ENCODE measurements at regions not wholly inside any gene's neighbourhood (a gene's known extent, or its start where the extent isn't known, plus 50 kb on each side); places are given as distances from the start of the nearest gene placed in this dataset.

DNA sequence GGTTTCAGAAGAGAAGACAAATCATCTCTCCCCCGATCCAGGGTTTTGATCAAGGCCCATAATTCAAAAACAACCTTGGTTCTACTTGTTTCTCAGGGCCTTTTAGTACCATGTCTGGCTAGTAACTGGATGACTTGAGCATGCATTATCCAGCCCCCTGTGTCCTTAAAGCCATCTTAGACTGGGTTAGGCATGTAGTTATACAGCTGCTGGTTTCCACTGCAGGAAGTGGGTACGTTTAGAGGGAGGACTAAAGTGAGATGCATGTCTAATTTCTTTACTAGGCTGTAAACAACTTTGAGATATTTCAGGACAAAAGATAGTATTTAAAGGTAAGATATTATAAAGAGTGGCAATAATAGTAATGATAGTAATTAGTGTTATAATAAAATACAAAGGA, 372.0 kb downstream of the PLK2 start:
- Histone ChIP-seq H3K36me3 (ENCODE audit: insufficient read depth, low read depth, low read length) (no peaks in the 10 kb centered on the region), H3K27ac (ENCODE audit: low read length) (no peak overlapping the region), H3K4me1 (ENCODE audit: insufficient read depth, low read length) (no peaks in the 10 kb centered on the region), H3K27me3 (ENCODE audit: insufficient read depth, low read length) (no peaks in the 10 kb centered on the region), H3K4me3 (ENCODE audit: low read length) (no peak overlapping the region), H3K9ac (ENCODE audit: low read depth, low read length) (no peak overlapping the region), H3K9me3 (ENCODE audit: insufficient read depth, low read depth, low read length) (no peaks in the 10 kb centered on the region)

DNA sequence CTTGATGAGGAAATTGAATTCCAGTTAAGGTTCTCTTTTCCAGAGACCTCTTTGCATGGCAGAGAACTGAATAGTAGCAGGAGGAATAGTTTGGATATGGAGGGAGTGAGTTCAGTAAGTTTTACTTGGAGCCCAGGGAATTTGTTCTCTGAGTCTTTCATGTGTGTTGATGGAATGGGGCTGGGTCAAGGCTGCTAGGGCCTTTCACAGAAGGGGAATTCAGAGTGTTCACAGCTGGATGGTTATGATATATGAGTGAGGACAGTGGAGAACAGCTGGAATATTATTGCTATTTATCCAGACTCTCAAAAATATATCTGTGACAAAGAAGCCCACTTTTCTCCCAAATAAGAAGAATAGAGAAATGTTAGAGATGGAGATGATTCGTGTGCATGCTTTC, 372.8 kb downstream of the PLK2 start:
- Histone ChIP-seq H3K27ac (ENCODE audit: low read length) (no peak overlapping the region), H3K4me1 (ENCODE audit: insufficient read depth, low read length) (no peaks in the 10 kb centered on the region), H3K9ac (ENCODE audit: low read depth, low read length) (no peak overlapping the region), H3K9me3 (ENCODE audit: insufficient read depth, low read depth, low read length) (no peaks in the 10 kb centered on the region), H3K27me3 (ENCODE audit: insufficient read depth, low read length) (no peaks in the 10 kb centered on the region), H3K4me3 (ENCODE audit: low read length) (no peak overlapping the region), H3K36me3 (ENCODE audit: insufficient read depth, low read depth, low read length) (no peaks in the 10 kb centered on the region)

DNA sequence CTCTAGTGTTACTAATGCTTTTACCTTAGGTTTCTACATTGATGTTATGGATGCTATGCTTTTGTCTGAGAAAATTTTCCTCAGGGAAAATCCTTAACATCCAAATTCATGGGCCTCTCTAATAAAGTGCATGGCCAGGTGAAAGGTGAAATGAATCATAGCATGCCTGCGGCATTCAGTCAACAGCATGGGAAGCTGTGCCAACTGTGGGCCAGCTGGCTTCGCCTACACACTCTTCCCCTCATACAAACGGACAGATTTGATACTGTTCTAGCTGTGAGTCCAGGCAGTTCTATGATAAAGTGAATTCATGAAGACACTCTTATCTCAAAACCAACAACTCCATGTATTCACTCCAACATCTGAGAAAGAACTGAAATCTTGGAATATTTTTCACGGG, 374.1 kb downstream of the PLK2 start:
- Histone ChIP-seq H3K9ac (ENCODE audit: low read depth, low read length) (no peak overlapping the region), H3K4me1 (ENCODE audit: insufficient read depth, low read length) (no peaks in the 10 kb centered on the region), H3K27me3 (ENCODE audit: insufficient read depth, low read length) (no peaks in the 10 kb centered on the region), H3K27ac (ENCODE audit: low read length) (no peak overlapping the region), H3K4me3 (ENCODE audit: low read length) (no peak overlapping the region), H3K9me3 (ENCODE audit: insufficient read depth, low read depth, low read length) (no peaks in the 10 kb centered on the region), H3K36me3 (ENCODE audit: insufficient read depth, low read depth, low read length) (no peaks in the 10 kb centered on the region)

DNA sequence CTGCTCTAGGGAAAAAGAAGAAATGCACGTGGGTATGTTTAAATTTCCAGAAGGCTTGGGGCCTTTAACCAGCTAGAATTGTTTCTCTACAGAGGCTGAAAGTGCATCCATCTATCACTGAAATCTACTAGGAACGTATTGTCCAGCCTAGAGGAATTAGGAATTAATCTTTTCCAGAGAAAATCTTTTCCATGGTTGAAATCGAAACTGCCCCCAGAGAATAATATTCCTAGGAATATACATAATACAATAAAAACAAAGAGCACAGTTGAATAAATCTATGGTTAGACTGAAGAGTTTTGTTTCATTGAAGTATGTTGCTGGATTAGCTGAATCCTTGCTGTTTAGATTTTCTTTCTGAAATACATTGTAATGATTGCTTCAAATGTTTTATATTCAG, 378.5 kb downstream of the PLK2 start:
- Histone ChIP-seq H3K36me3 (ENCODE audit: insufficient read depth, low read depth, low read length) (no peaks in the 10 kb centered on the region), H3K9me3 (ENCODE audit: insufficient read depth, low read depth, low read length) (no peaks in the 10 kb centered on the region), H3K27ac (ENCODE audit: low read length) (no peak overlapping the region), H3K27me3 (ENCODE audit: insufficient read depth, low read length) (no peaks in the 10 kb centered on the region), H3K4me3 (ENCODE audit: low read length) (no peak overlapping the region), H3K4me1 (ENCODE audit: insufficient read depth, low read length) (peaks cover 9% of the 10 kb centered on the region; the same call in 1 of the 2 replicates), H3K9ac (ENCODE audit: low read depth, low read length) (no peak overlapping the region)

DNA sequence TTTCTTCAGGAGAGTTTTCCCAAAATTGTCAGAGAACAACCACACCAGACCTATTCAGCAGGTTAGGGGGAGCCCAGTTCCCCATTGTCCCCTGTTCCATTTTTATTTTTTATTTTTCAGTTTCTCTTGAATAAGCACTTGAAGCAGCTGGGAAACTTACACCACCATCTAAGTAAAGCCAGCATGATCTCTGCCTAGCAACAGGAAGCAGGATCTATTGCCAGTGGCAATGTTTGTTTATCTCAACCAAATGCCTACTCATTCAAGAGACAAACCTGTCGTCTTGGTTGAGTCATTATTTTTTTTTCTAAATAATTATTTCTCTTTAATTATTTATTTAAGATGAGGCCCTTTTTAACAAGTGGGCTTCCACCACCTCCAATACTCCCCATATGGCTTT, 379.3 kb downstream of the PLK2 start:
- H3K4me1 ChIP-seq (ENCODE audit: insufficient read depth, low read length) = peaks cover 9% of the 10 kb centered on the region; the same call in 1 of the 2 replicates
- no peaks in the 10 kb centered on the region for H3K27me3 ChIP-seq (ENCODE audit: insufficient read depth, low read length)
- no peak overlapping the region for H3K4me3 ChIP-seq (ENCODE audit: low read length)
- H3K9ac ChIP-seq (ENCODE audit: low read depth, low read length) = no peak overlapping the region
- H3K9me3 ChIP-seq (ENCODE audit: insufficient read depth, low read depth, low read length) = no peaks in the 10 kb centered on the region
- H3K36me3 ChIP-seq (ENCODE audit: insufficient read depth, low read depth, low read length) = no peaks in the 10 kb centered on the region
- no peak overlapping the region for H3K27ac ChIP-seq (ENCODE audit: low read length)

DNA sequence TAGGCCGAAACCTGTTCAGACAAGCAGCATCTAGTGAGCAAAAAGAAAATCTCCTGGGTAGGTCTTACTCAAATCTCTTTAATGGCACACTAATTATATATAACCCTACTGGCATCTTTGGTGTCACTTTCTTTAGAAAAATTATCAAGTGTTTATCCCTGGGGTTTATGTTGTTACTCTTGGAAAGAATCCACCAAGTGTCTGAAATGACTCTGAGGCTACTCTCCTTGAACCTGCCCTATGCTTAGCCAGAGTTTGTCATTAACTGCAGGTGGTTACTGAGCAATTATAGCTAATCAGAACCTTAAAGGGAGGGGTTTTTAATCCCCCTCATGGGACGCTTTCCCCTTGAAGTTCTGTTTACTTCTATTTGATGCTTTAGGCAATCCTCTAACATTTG, 381.9 kb downstream of the PLK2 start:
- Histone ChIP-seq H3K9ac (ENCODE audit: low read depth, low read length) (no peak overlapping the region), H3K4me1 (ENCODE audit: insufficient read depth, low read length) (peaks cover 9% of the 10 kb centered on the region; the same call in 1 of the 2 replicates), H3K4me3 (ENCODE audit: low read length) (no peak overlapping the region), H3K9me3 (ENCODE audit: insufficient read depth, low read depth, low read length) (no peaks in the 10 kb centered on the region), H3K36me3 (ENCODE audit: insufficient read depth, low read depth, low read length) (no peaks in the 10 kb centered on the region), H3K27me3 (ENCODE audit: insufficient read depth, low read length) (no peaks in the 10 kb centered on the region), H3K27ac (ENCODE audit: low read length) (no peak overlapping the region)

DNA sequence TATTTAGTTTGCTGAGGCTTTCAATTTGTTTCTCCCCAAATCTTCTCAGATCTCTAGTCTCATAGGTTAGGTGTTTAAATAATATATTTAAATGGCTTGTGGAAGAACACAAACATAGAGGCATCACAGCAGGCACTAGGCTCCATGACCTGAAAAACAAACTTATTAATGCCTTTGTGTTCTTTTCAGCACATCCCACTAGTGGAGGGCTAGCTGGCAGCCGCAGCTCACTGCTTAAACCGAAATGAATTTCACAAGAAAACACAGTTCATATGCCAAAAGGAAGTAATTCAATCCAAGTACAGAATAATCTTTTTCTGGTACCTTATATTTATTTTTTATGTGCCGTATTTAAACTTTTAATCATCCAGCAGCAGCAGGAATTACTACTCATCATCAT, 382.5 kb downstream of the PLK2 start:
- no peaks in the 10 kb centered on the region for H3K36me3 ChIP-seq (ENCODE audit: insufficient read depth, low read depth, low read length)
- no peak overlapping the region for H3K27ac ChIP-seq (ENCODE audit: low read length)
- H3K4me3 ChIP-seq (ENCODE audit: low read length) = no peak overlapping the region
- no peak overlapping the region for H3K9ac ChIP-seq (ENCODE audit: low read depth, low read length)
- H3K27me3 ChIP-seq (ENCODE audit: insufficient read depth, low read length) = no peaks in the 10 kb centered on the region
- H3K4me1 ChIP-seq (ENCODE audit: insufficient read depth, low read length) = peaks cover 11% of the 10 kb centered on the region; the same call in 1 of the 2 replicates
- H3K9me3 ChIP-seq (ENCODE audit: insufficient read depth, low read depth, low read length) = no peaks in the 10 kb centered on the region

DNA sequence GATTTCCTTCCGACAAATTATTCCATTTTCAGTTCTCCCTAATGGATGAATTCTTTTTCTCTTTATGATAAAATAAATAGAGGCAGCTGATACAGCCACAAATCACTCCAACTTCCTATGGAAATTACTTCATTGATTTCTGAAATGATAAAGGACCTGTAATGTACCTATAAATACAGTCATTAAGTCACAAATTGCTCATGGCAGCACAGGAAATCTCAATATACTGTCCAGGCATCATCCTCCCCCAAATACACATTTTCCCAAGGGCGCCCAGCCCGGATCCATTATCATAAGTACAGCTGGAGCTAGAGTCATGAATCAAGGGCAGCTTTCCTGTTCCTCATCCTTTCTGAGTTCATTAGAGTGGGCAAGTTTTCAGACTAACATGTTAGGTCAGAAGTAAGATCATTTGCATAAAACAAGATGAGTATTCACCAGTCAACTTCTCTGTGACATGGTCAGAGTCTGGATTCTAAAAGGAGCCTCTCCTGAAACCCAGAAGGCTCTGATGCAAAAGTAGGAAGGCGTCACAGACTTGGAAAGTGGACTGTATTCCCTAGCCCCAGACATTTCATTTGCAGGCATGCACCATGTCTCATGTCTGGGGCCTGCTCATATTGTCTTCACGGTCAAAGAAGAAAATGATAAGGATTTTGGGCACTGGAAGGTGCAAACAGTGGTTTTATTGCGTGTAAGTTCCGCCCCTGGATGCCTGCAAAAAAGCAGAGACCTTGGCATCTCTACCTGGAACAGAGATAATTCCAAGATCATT, 383.2 kb downstream of the PLK2 start:
- H3K27me3 ChIP-seq (ENCODE audit: insufficient read depth, low read length) = no peaks in the 10 kb centered on the region
- H3K27ac ChIP-seq (ENCODE audit: low read length) = no peak overlapping the region
- H3K9ac ChIP-seq (ENCODE audit: low read depth, low read length) = no peak overlapping the region
- peaks cover 18% of the 10 kb centered on the region; the same call in 1 of the 2 replicates for H3K4me1 ChIP-seq (ENCODE audit: insufficient read depth, low read length)
- H3K4me3 ChIP-seq (ENCODE audit: low read length) = no peak overlapping the region
- H3K9me3 ChIP-seq (ENCODE audit: insufficient read depth, low read depth, low read length) = no peaks in the 10 kb centered on the region
- no peaks in the 10 kb centered on the region for H3K36me3 ChIP-seq (ENCODE audit: insufficient read depth, low read depth, low read length)

DNA sequence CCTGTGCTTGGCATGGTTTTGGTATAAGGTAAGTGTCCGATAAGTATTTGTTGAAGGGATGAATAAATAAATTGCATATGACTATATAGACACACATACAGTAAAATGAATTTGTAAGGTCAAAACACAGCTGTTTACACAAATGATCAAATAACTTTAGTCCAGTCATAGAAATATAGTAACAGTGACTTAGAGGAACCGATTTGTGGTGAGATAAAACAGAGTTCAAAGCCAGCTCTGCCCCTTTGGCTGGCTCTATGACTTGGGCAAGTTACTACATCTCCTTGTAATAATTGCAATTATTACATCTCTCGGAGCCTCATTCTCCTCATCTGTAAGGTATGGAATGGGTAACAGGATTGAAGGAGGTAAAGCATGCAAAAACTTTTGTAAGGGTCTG, 384.0 kb downstream of the PLK2 start:
- H3K4me1 ChIP-seq (ENCODE audit: insufficient read depth, low read length) = peaks cover 24% of the 10 kb centered on the region; the same call in 1 of the 2 replicates
- H3K4me3 ChIP-seq (ENCODE audit: low read length) = no peak overlapping the region
- no peaks in the 10 kb centered on the region for H3K9me3 ChIP-seq (ENCODE audit: insufficient read depth, low read depth, low read length)
- no peak overlapping the region for H3K27ac ChIP-seq (ENCODE audit: low read length)
- H3K9ac ChIP-seq (ENCODE audit: low read depth, low read length) = no peak overlapping the region
- H3K27me3 ChIP-seq (ENCODE audit: insufficient read depth, low read length) = no peaks in the 10 kb centered on the region
- H3K36me3 ChIP-seq (ENCODE audit: insufficient read depth, low read depth, low read length) = no peaks in the 10 kb centered on the region

DNA sequence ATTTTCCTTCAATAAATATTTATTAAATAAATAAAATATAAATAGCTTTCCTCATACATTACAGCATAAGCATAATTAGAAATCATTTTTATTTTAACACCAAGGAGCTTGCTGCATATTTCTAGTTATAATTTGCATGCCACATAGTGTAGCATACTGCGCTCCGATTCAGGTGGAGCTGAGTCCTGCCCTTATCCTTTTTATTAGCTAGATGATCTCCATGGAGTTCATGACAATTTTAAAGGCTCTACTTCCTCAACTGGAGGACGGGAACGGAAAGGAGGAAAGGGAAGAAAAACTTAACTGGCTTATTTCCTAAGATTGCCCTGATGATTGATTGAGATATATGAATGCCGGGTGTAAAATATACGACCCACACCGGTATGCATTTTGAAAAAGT, 385.2 kb downstream of the PLK2 start:
- no peak overlapping the region for H3K4me3 ChIP-seq (ENCODE audit: low read length)
- no peaks in the 10 kb centered on the region for H3K27me3 ChIP-seq (ENCODE audit: insufficient read depth, low read length)
- peaks cover 24% of the 10 kb centered on the region; the same call in 1 of the 2 replicates for H3K4me1 ChIP-seq (ENCODE audit: insufficient read depth, low read length)
- no peaks in the 10 kb centered on the region for H3K9me3 ChIP-seq (ENCODE audit: insufficient read depth, low read depth, low read length)
- H3K9ac ChIP-seq (ENCODE audit: low read depth, low read length) = no peak overlapping the region
- no peaks in the 10 kb centered on the region for H3K36me3 ChIP-seq (ENCODE audit: insufficient read depth, low read depth, low read length)
- H3K27ac ChIP-seq (ENCODE audit: low read length) = no peak overlapping the region

DNA sequence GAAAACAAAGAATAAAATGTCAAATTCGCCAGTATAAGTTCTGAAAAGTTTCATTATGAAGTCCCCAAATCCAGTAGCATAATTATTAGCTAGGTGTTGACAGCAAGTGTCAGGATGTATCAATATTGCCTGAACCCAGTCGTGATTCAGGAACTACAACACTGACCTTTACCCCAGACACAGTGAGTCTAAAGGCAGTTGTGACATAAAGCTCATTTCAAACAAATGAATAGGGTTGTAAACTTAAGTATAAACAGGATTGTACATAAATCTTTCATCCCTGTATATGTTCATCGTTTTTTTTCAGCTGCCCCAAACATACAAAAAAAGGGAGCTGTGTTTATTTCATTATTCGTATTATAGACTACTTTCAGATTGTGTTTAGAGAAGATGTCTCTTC, 385.7 kb downstream of the PLK2 start:
- no peak overlapping the region for H3K27ac ChIP-seq (ENCODE audit: low read length)
- no peak overlapping the region for H3K4me3 ChIP-seq (ENCODE audit: low read length)
- H3K9ac ChIP-seq (ENCODE audit: low read depth, low read length) = no peak overlapping the region
- no peaks in the 10 kb centered on the region for H3K36me3 ChIP-seq (ENCODE audit: insufficient read depth, low read depth, low read length)
- no peaks in the 10 kb centered on the region for H3K27me3 ChIP-seq (ENCODE audit: insufficient read depth, low read length)
- H3K4me1 ChIP-seq (ENCODE audit: insufficient read depth, low read length) = peaks cover 24% of the 10 kb centered on the region; the same call in 1 of the 2 replicates
- no peaks in the 10 kb centered on the region for H3K9me3 ChIP-seq (ENCODE audit: insufficient read depth, low read depth, low read length)

DNA sequence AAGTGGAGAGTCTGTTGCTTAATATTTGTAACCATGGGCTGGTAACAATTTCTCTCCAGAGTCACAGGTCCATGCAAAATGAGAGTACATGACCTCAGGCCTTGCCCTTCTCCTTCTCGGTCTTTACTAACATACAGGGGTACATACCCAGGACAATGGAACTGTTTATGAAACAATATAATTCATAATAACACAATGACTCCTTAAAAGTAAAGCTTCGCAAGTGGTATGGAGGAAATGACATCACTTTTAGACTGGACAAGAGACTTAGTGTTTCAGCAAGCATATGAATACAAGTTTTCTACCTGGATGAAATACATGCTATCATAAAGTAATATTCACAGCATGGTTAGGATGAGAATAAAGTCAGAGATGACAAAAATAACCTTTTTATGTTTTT, 386.6 kb downstream of the PLK2 start:
- no peak overlapping the region for H3K9ac ChIP-seq (ENCODE audit: low read depth, low read length)
- H3K9me3 ChIP-seq (ENCODE audit: insufficient read depth, low read depth, low read length) = no peaks in the 10 kb centered on the region
- H3K27me3 ChIP-seq (ENCODE audit: insufficient read depth, low read length) = no peaks in the 10 kb centered on the region
- no peak overlapping the region for H3K4me3 ChIP-seq (ENCODE audit: low read length)
- H3K36me3 ChIP-seq (ENCODE audit: insufficient read depth, low read depth, low read length) = no peaks in the 10 kb centered on the region
- no peak overlapping the region for H3K27ac ChIP-seq (ENCODE audit: low read length)
- peaks cover 24% of the 10 kb centered on the region; the same call in 1 of the 2 replicates for H3K4me1 ChIP-seq (ENCODE audit: insufficient read depth, low read length)
